K562 (cell line): ENCODE measurements at regions not wholly inside any gene's neighbourhood (a gene's known extent, or its start where the extent isn't known, plus 50 kb on each side); places are given as distances from the start of the nearest gene placed in this dataset.

Experiments used
- C11orf30 ChIP-seq: fragments of 450-650 bp; IDR thresholded peaks from 2 replicates; pipeline ENCODE4 v1.6.1; 2016; ENCODE audit warnings: low read depth, mild to moderate bottlenecking
- HMG20A ChIP-seq: fragments of 450-650 bp; formaldehyde crosslinking; conservative IDR thresholded peaks from 2 replicates; pipeline ENCODE4 v1.4.0; 2020; ENCODE audit warnings: mild to moderate bottlenecking, mixed read lengths
- HNRNPK ChIP-seq: fragments of 200-400 bp; formaldehyde crosslinking; IDR thresholded peaks from one replicate; pipeline ENCODE4 v1.6.1; 2018; ENCODE audit warnings: mild to moderate bottlenecking, low read depth, low read length; ENCODE audit not compliant: poor library complexity, severe bottlenecking
- LARP7 ChIP-seq: fragments of 450-650 bp; IDR thresholded peaks from 2 replicates; pipeline ENCODE4 v1.6.1; 2016
- MAFG ChIP-seq: fragments of 450-650 bp; conservative IDR thresholded peaks from 2 replicates; pipeline ENCODE4 v1.6.1; 2016; ENCODE audit warnings: missing genetic modification characterization, missing compliant biosample characterization
- MCM3 ChIP-seq: fragments of 450-650 bp; IDR thresholded peaks from 2 replicates; pipeline ENCODE4 v1.6.1; 2016
- SIX5 ChIP-seq, 2 experiments: IDR thresholded peaks; 2 replicates each; pipeline ENCODE4 v1.6.1; 2011; ENCODE audit warnings: low read length in 2 of 2, borderline replicate concordance in 1 of 2, low read depth in 1 of 2, mild to moderate bottlenecking in 1 of 2, moderate library complexity in 1 of 2; ENCODE audit not compliant: insufficient read depth in 1 of 2
- SOX6 ChIP-seq: fragments of 450-650 bp; IDR thresholded peaks from 2 replicates; pipeline ENCODE4 v1.6.1; 2014; ENCODE audit warnings: mild to moderate bottlenecking
- ZFX ChIP-seq: sonication (generic); formaldehyde crosslinking; IDR thresholded peaks from 2 replicates; pipeline ENCODE4 v1.8.0; 2022; ENCODE audit warnings: mild to moderate bottlenecking, missing genetic modification reagents, moderate library complexity
- ZNF41 ChIP-seq: fragments of 250-450 bp; sonication (Bioruptor Pico); conservative IDR thresholded peaks from 2 replicates; pipeline ENCODE4 v1.4.0; 2020; ENCODE audit warnings: mild to moderate bottlenecking
- ZNF586 ChIP-seq: fragments of 450-650 bp; formaldehyde crosslinking; conservative IDR thresholded peaks from 2 replicates; pipeline ENCODE4 v1.4.0; 2020; ENCODE audit warnings: mild to moderate bottlenecking, moderate library complexity
- ZNF589 ChIP-seq: fragments of 200-800 bp; sonication (Bioruptor generic); IDR thresholded peaks from 2 replicates; pipeline ENCODE4 v1.6.1; 2016; ENCODE audit warnings: low read depth, missing genetic modification characterization, missing compliant biosample characterization
- ZNF644 ChIP-seq: fragments of 200-800 bp; sonication (Bioruptor generic); IDR thresholded peaks from 2 replicates; pipeline ENCODE4 v1.6.1; 2016; ENCODE audit warnings: low read depth, missing genetic modification characterization, missing compliant biosample characterization
- ZNF655 ChIP-seq: fragments of 250-450 bp; sonication (Bioruptor Pico); IDR thresholded peaks from 2 replicates; pipeline ENCODE4 v1.5.0; 2021
- TF ChIP-seq, protein P1 (sequence below), 2 experiments: fragments of 250-450 bp in 1 of 2; fragments of 450-650 bp in 1 of 2; sonication (Bioruptor Pico) in 1 of 2; IDR thresholded peaks; 2 replicates each; pipeline versions ENCODE4 v1.6.1 to v1.8.0; 2016 to 2021; ENCODE audit warnings: mild to moderate bottlenecking in 2 of 2, moderate library complexity in 2 of 2, missing compliant biosample characterization in 1 of 2, missing genetic modification characterization in 1 of 2

GRCh38 chr20:53652859-53653517, 59.3 kb upstream of the ZNF217 start (continued):
- TF ChIP-seq HMG20A (CRISPR knock-in tag) (no peak), ZNF41 (0 out of 2 replicates have a peak, but pooled peaks have one; percentile 38), ZFX (CRISPR knock-in tag) (peak; percentile 29; the same call in 1 of the 2 replicates), ZNF589 (peak; percentile 38; the same call in 1 of the 2 replicates), C11orf30 (no peak), ZNF655 (no peak), SIX5 (IDR thresholded peaks at IDR 0.05; ENCODE audit: borderline replicate concordance in 1 of 2, insufficient read depth in 1 of 2, low read depth in 1 of 2, low read length in 2 of 2) (no peak), LARP7 (no peak), SOX6 (no peak), ZNF644 (tag) (no peak), MCM3 (no peak), MAFG (no peak), ZNF586 (CRISPR knock-in tag) (no peak), HNRNPK (no peak)
- TF ChIP-seq, protein P1, sequence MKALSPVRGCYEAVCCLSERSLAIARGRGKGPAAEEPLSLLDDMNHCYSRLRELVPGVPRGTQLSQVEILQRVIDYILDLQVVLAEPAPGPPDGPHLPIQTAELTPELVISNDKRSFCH (CRISPR knock-in tag; IDR thresholded peaks at IDR 0.05), result no peak
- TF ChIP-seq, protein P1 (tag; IDR thresholded peaks at IDR 0.05), result no peak
